K562 (cell line): ENCODE measurements at regions not wholly inside any gene's neighbourhood (a gene's known extent, or its start where the extent isn't known, plus 50 kb on each side); places are given as distances from the start of the nearest gene placed in this dataset.

Source experiments
- ATAC-seq: fragments of 200-7000 bp; cut with Tn5 transposase; 3 replicates; pipeline ENCODE4 v1.9.1; 2020; ENCODE audit warnings: moderate library complexity
- BruUV-seq: library from RNA; stranded (reverse); fragments of 400-500 nt; replicated peaks from 2 replicates; lab custom pipeline; 2021; lab: Mats Ljungman, UMichigan
- CTCF ChIA-PET: fragments of 300-600 bp; formaldehyde crosslinking; extraction: SDS; loops from one replicate; lab custom pipeline; 2021; ENCODE audit warnings: low intra/inter-chr PET ratio; lab: Yijun Ruan, JAX
- POLR2A ChIA-PET: fragments of 300-600, 350-650 bp; sonication (Branson Sonifier 250); formaldehyde crosslinking; extraction: SDS; loops from one replicate; lab custom pipeline; 2021; ENCODE audit warnings: antibody characterized with exemption, inconsistent platforms; lab: Yijun Ruan, JAX
- DNase-seq, 4 experiments: peaks; one replicate each; pipeline versions ENCODE4 v3.0.0 to v3.0.0-alpha.2; 2011 to 2018; ENCODE audit warnings: low spot score in 3 of 4, mixed read lengths in 3 of 4; ENCODE audit errors: extremely low read depth in 1 of 4
- FAIRE-seq: peaks from 2 replicates; lab custom pipeline; 2011; peaks lifted over from hg19 to GRCh38; lab: Jason Lieb, UNC
- H2AFZ ChIP-seq: 2 replicates; pipeline ENCODE4 v1.6.0; 2011; ENCODE audit warnings: low read depth, low read length, control low read depth, inconsistent platforms
- H3K27ac ChIP-seq: fragments of 200-600 bp; 3 replicates; pipeline ENCODE4 v1.8.0; 2011; ENCODE audit warnings: low read depth, mild to moderate bottlenecking, control low read depth, inconsistent platforms, low read length, moderate library complexity, mixed read lengths; ENCODE audit errors: extremely low read depth
- H3K27me3 ChIP-seq, 2 experiments: fragments of 300-600 bp in 1 of 2; 2 replicates in 1 of 2; 3 replicates in 1 of 2; pipeline versions ENCODE4 v1.6.0 to v1.8.0; 2011; ENCODE audit warnings: inconsistent platforms in 2 of 2, low read length in 2 of 2, mild to moderate bottlenecking in 1 of 2, mixed read lengths in 1 of 2, moderate library complexity in 1 of 2; ENCODE audit not compliant: control insufficient read depth in 2 of 2, insufficient read depth in 2 of 2
- H3K36me3 ChIP-seq: fragments of 300-600 bp; 3 replicates; pipeline ENCODE4 v1.8.0; 2011; ENCODE audit warnings: mild to moderate bottlenecking, low read length, inconsistent platforms; ENCODE audit not compliant: control insufficient read depth, insufficient read depth
- H3K4me1 ChIP-seq, 2 experiments: fragments of 200-600 bp in 1 of 2; replicated peaks in 1 of 2; 2 replicates in 1 of 2; 3 replicates in 1 of 2; pipeline versions ENCODE4 v1.5.1 to v1.8.0; 2011; ENCODE audit warnings: inconsistent platforms in 2 of 2, low read length in 2 of 2, mild to moderate bottlenecking in 1 of 2, mixed read lengths in 1 of 2, moderate library complexity in 1 of 2; ENCODE audit not compliant: control insufficient read depth in 2 of 2, insufficient read depth in 2 of 2
- H3K4me2 ChIP-seq: 2 replicates; pipeline ENCODE4 v1.6.1; 2011; ENCODE audit warnings: low read length, control low read depth, inconsistent platforms, mixed read lengths; ENCODE audit not compliant: insufficient read depth
- H3K4me3 ChIP-seq: fragments of 200-600 bp; sonication (generic), shearing (Covaris generic); 2 replicates; pipeline ENCODE4 v1.5.1; 2016; ENCODE audit warnings: control low read depth, inconsistent platforms
- H3K79me2 ChIP-seq: fragments of 200-600 bp; 3 replicates; pipeline ENCODE4 v1.8.0; 2011; ENCODE audit warnings: low read length, inconsistent platforms; ENCODE audit not compliant: control insufficient read depth, insufficient read depth
- H3K9ac ChIP-seq, 2 experiments: 2 replicates each; pipeline versions ENCODE4 v1.6.0 to v1.6.1; 2011; ENCODE audit warnings: low read depth in 2 of 2, low read length in 2 of 2, control low read depth in 1 of 2, inconsistent platforms in 1 of 2, mild to moderate bottlenecking in 1 of 2, mixed read lengths in 1 of 2; ENCODE audit not compliant: insufficient read depth in 1 of 2
- H3K9me1 ChIP-seq: one replicate; pipeline ENCODE4 v1.6.0; 2011; ENCODE audit warnings: inconsistent platforms, mild to moderate bottlenecking, low read length, moderate library complexity; ENCODE audit not compliant: control insufficient read depth, insufficient read depth
- H3K9me3 ChIP-seq: replicated peaks from 2 replicates; pipeline ENCODE4 v1.5.1; 2011; ENCODE audit warnings: low read depth, low read length, inconsistent platforms; ENCODE audit not compliant: control insufficient read depth, insufficient read depth
- H4K20me1 ChIP-seq: replicated peaks from 2 replicates; pipeline ENCODE4 v1.6.1; 2011; ENCODE audit warnings: low read length, inconsistent platforms, mixed read lengths; ENCODE audit not compliant: control insufficient read depth, insufficient read depth
- DACH1 ChIP-seq: fragments of 450-650 bp; IDR thresholded peaks from 2 replicates; pipeline ENCODE4 v1.6.1; 2018; ENCODE audit not compliant: partially characterized antibody
- FOXM1 ChIP-seq, 2 experiments: fragments of 450-650 bp in 1 of 2; sonication (generic) in 1 of 2; formaldehyde crosslinking in 1 of 2; IDR thresholded peaks; 2 replicates each; pipeline versions ENCODE4 v1.6.1 to v1.9.0; 2017 to 2022; ENCODE audit warnings: low read depth in 2 of 2, mild to moderate bottlenecking in 2 of 2, missing genetic modification reagents in 1 of 2, moderate library complexity in 1 of 2
- IFI16 ChIP-seq: fragments of 250-450 bp; sonication (Bioruptor Pico); IDR thresholded peaks from 2 replicates; pipeline ENCODE4 v2.1.2; 2022; ENCODE audit warnings: mild to moderate bottlenecking, inconsistent platforms
- KLF10 ChIP-seq: fragments of 250-450 bp; sonication (Bioruptor Pico); IDR thresholded peaks from 2 replicates; pipeline ENCODE4 v1.6.1; 2021; ENCODE audit warnings: matching md5 sums
- LEF1 ChIP-seq: fragments of 450-650 bp; IDR thresholded peaks from 2 replicates; pipeline ENCODE4 v1.6.1; 2016; ENCODE audit warnings: mild to moderate bottlenecking
- NCOA2 ChIP-seq, 2 experiments: fragments of 450-650 bp; IDR thresholded peaks; 2 replicates each; pipeline ENCODE4 v1.6.1; 2018; ENCODE audit warnings: mild to moderate bottlenecking in 2 of 2, moderate library complexity in 1 of 2; ENCODE audit not compliant: partially characterized antibody in 2 of 2
- NFYB ChIP-seq: IDR thresholded peaks from 2 replicates; pipeline ENCODE4 v1.6.1; 2011; ENCODE audit warnings: mild to moderate bottlenecking, moderate library complexity; ENCODE audit not compliant: insufficient read length; ENCODE audit errors: extremely low read depth
- TFAM ChIP-seq: fragments of 250-450 bp; sonication (Bioruptor Pico); conservative IDR thresholded peaks from 2 replicates; pipeline ENCODE4 v1.5.0; 2021; ENCODE audit warnings: mild to moderate bottlenecking, moderate library complexity
- TOE1 ChIP-seq, 2 experiments: fragments of 450-650 bp in 1 of 2; sonication (generic) in 1 of 2; formaldehyde crosslinking in 1 of 2; IDR thresholded peaks; 2 replicates each; pipeline versions ENCODE4 v1.7.1 to v1.8.0; 2016 to 2022; ENCODE audit warnings: borderline replicate concordance in 2 of 2, mild to moderate bottlenecking in 2 of 2, antibody characterized with exemption in 1 of 2, inconsistent platforms in 1 of 2, low read depth in 1 of 2, missing genetic modification reagents in 1 of 2, moderate library complexity in 1 of 2
- ZBTB26 ChIP-seq: fragments of 450-650 bp; formaldehyde crosslinking; IDR thresholded peaks from 2 replicates; pipeline ENCODE4 v1.4.0; 2022; ENCODE audit warnings: missing genetic modification characterization
- ZFX ChIP-seq: sonication (generic); formaldehyde crosslinking; IDR thresholded peaks from 2 replicates; pipeline ENCODE4 v1.8.0; 2022; ENCODE audit warnings: mild to moderate bottlenecking, missing genetic modification reagents, moderate library complexity
- ZNF444 ChIP-seq: fragments of 250-450 bp; sonication (Bioruptor Pico); IDR thresholded peaks from 2 replicates; pipeline ENCODE4 v1.4.0; 2020; ENCODE audit warnings: mild to moderate bottlenecking, moderate library complexity
- ZNF589 ChIP-seq: fragments of 200-800 bp; sonication (Bioruptor generic); IDR thresholded peaks from 2 replicates; pipeline ENCODE4 v1.6.1; 2016; ENCODE audit warnings: low read depth, missing genetic modification characterization, missing compliant biosample characterization
- WGBS: fragments of 100-300 bp; shearing (Covaris generic); methylation state at CpG from one replicate; pipeline ENCODE4 v1.1.6; 2016; ENCODE audit warnings: low coverage, mixed read lengths; ENCODE audit not compliant: insufficient coverage; ENCODE audit errors: missing lambda C conversion rate; 5-methylcytosine and 5-hydroxymethylcytosine counted together
- in situ Hi-C: fragments of 300-500 bp; cut with MboI; formaldehyde crosslinking; loops from 4 replicates; pipeline ENCODE4 v1.15.0; 2018; ENCODE audit warnings: inconsistent platforms, mixed read lengths
- intact Hi-C: fragments of 100-400 bp; cut with micrococcal nuclease; formaldehyde crosslinking; loops from 2 replicates; pipeline ENCODE4 v1.14.2; 2022
- TF ChIP-seq, protein P1 (sequence below): fragments of 450-650 bp; IDR thresholded peaks from 2 replicates; pipeline ENCODE4 v1.6.1; 2016; ENCODE audit warnings: low read depth

DNA sequence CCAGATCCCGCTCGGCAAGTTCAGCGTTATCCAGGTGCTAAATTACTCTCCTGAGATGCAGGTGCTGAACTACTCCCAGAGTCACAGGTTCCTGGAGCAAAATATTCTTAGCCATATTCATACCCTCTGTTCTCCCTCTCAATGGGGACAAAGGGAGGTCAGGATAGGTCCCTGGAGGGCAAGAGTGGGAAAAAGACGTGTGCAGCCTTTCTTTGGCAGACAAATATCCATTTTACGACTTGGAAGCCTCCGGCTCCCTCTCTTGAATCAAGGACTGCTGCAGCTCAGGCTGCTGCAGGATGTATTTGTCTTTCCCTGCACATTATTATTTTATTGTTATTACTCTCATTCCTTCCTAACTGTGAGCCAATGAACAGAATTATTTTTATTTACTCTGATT, 590.2 kb downstream of the NR2F1-AS1 start:
- intact Hi-C loops (no loop called here), in situ Hi-C loops (no loop called here)
- Histone ChIP-seq H3K79me2 (no peaks in the 10 kb centered on the region), H3K4me2 (no peak overlapping the region), H3K4me1 (no peaks in the 10 kb centered on the region), H3K4me3 (no peak overlapping the region), H3K9me1 (no peaks in the 10 kb centered on the region), H2AFZ (no peak overlapping the region), H3K36me3 (no peaks in the 10 kb centered on the region), H3K9me3 (no peaks in the 10 kb centered on the region), H4K20me1 (no peaks in the 10 kb centered on the region), H3K27me3 (no peaks in the 10 kb centered on the region), H3K9ac (no peak overlapping the region), H3K27ac (no peak overlapping the region)
- ChIA-PET CTCF (no interaction called here), POLR2A (no interaction called here)
- WGBS: 0% methylated on average over 6 of the region's 6 CpGs
- DNase-seq: no peak
- no peak for ATAC-seq
- no peak for FAIRE-seq
- BruUV-seq: no TSS peak
- TF ChIP-seq NFYB (no peak), ZFX (CRISPR knock-in tag) (no peak), IFI16 (CRISPR knock-in tag) (no peak), ZNF444 (CRISPR knock-in tag) (no peak), KLF10 (CRISPR knock-in tag) (no peak), ZBTB26 (CRISPR knock-in tag) (no peak), TFAM (CRISPR knock-in tag) (no peak), NCOA2 (IDR thresholded peaks at IDR 0.05; ENCODE audit: partially characterized antibody in 2 of 2) (no peak), LEF1 (no peak), FOXM1 (IDR thresholded peaks at IDR 0.05; ENCODE audit: low read depth) (no peak), FOXM1 (CRISPR knock-in tag; IDR thresholded peaks at IDR 0.05; ENCODE audit: low read depth) (no peak), DACH1 (no peak), ZNF589 (CRISPR knock-in tag) (no peak), TOE1 (IDR thresholded peaks at IDR 0.05; ENCODE audit: borderline replicate concordance) (no peak), TOE1 (CRISPR knock-in tag; IDR thresholded peaks at IDR 0.05; ENCODE audit: borderline replicate concordance, low read depth) (no peak)
- TF ChIP-seq, protein P1, sequence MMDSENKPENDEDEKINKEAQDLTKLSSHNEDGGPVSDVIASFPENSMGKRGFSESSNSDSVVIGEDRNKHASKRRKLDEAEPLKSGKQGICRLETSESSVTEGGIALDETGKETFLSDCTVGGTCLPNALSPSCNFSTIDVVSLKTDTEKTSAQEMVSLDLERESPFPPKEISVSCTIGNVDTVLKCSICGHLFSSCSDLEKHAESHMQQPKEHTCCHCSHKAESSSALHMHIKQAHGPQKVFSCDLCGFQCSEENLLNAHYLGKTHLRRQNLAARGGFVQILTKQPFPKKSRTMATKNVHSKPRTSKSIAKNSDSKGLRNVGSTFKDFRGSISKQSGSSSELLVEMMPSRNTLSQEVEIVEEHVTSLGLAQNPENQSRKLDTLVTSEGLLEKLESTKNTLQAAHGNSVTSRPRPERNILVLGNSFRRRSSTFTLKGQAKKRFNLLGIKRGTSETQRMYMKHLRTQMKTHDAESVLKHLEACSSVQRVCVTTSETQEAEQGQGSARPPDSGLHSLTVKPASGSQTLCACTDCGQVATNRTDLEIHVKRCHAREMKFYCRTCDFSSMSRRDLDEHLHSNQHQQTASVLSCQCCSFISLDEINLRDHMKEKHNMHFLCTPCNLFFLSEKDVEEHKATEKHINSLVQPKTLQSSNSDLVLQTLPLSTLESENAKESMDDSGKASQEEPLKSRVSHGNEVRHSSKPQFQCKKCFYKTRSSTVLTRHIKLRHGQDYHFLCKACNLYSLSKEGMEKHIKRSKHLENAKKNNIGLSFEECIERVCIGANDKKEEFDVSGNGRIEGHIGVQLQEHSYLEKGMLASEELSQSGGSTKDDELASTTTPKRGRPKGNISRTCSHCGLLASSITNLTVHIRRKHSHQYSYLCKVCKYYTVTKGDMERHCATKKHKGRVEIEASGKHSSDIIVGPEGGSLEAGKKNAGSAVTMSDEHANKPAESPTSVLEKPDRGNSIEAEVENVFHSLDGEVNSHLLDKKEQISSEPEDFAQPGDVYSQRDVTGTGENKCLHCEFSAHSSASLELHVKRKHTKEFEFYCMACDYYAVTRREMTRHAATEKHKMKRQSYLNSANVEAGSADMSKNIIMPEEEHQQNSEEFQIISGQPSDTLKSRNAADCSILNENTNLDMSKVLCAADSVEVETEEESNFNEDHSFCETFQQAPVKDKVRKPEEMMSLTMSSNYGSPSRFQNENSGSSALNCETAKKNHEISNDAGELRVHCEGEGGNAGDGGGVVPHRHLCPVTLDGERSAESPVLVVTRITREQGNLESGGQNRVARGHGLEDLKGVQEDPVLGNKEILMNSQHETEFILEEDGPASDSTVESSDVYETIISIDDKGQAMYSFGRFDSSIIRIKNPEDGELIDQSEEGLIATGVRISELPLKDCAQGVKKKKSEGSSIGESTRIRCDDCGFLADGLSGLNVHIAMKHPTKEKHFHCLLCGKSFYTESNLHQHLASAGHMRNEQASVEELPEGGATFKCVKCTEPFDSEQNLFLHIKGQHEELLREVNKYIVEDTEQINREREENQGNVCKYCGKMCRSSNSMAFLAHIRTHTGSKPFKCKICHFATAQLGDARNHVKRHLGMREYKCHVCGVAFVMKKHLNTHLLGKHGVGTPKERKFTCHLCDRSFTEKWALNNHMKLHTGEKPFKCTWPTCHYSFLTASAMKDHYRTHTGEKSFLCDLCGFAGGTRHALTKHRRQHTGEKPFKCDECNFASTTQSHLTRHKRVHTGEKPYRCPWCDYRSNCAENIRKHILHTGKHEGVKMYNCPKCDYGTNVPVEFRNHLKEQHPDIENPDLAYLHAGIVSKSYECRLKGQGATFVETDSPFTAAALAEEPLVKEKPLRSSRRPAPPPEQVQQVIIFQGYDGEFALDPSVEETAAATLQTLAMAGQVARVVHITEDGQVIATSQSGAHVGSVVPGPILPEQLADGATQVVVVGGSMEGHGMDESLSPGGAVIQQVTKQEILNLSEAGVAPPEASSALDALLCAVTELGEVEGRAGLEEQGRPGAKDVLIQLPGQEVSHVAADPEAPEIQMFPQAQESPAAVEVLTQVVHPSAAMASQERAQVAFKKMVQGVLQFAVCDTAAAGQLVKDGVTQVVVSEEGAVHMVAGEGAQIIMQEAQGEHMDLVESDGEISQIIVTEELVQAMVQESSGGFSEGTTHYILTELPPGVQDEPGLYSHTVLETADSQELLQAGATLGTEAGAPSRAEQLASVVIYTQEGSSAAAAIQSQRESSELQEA: no peak
